H54 (cell line): ENCODE measurements at regions not wholly inside any gene's neighbourhood (a gene's known extent, or its start where the extent isn't known, plus 50 kb on each side); places are given as distances from the start of the nearest gene placed in this dataset.
A peak's percentile ranks its signal among the peaks of the same experiment; 100 is the strongest.
"Not testable (repeated sequence)": the region's sequence is repeated elsewhere in the genome, so short reads cannot be mapped to it uniquely, and the experiment has no call there.

Experiments used
- DNase-seq: peaks from one replicate; pipeline ENCODE4 v3.0.0; 2011; ENCODE audit warnings: low spot score, mixed read lengths; ENCODE audit not compliant: insufficient read length
- FAIRE-seq: peaks from 3 replicates; lab custom pipeline; 2011; peaks lifted over from hg19 to GRCh38; lab: Jason Lieb, UNC
- POLR2A ChIP-seq: IDR thresholded peaks from 2 replicates; pipeline ENCODE4 v1.6.1; 2011; ENCODE audit warnings: low read depth, mild to moderate bottlenecking, low read length

DNA sequence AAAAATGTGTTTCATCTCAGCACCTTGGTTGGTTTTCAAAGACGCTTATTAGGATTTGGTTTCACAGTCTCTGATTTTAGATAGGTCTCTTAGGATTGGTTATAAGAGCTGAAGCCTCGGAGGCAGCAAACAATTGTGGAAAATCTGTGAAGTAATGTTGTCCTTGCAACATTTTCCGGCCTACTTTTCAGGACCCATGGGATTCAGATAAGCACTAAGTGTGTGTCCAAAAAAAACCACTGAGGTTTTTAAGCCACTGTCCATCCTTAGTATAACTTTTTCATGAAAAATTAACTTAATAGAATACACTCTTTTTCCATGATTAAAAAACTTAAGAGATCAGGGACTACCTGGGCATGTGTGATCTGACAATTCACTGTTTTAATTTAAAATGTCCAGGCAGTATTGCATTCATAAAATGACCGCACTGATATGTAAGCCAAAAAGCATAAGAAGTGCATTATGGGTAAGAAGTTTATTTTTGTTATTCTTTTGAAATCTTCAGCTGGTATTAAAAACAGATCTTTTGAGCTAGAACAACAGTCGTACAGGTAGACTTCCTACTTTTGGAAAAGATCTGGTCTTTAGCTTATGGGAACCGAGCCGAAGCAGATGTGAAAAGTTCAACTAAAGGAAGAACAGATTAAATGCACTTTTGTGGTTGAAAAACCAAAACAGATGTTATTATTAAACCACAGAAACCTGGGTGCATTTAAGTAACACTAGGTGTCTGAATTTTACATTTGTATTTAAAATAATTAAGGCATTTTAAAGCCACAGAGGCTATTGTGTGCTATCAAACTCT, 479.4 kb upstream of the ZEB2 start:
- no peak for TF ChIP-seq POLR2A
- FAIRE-seq = no peak

GRCh38 chr2:144998435-144998834, 478.5 kb upstream of the ZEB2 start:
- FAIRE-seq (no peak), DNase-seq (no peak)
- TF ChIP-seq POLR2A = no peak

More for the DNA sequence above, 479.4 kb upstream of the ZEB2 start:
- no peak for DNase-seq

- TF ChIP-seq POLR2A = no peak
- FAIRE-seq (no peak), DNase-seq (no peak)
These were observed 476.4 kb upstream of the ZEB2 start for GRCh38 chr2:144996225-144996795.

GRCh38 chr2:144995482-144995881, 475.6 kb upstream of the ZEB2 start:
- TF ChIP-seq POLR2A = no peak
- DNase-seq = no peak
- FAIRE-seq = no peak

DNA sequence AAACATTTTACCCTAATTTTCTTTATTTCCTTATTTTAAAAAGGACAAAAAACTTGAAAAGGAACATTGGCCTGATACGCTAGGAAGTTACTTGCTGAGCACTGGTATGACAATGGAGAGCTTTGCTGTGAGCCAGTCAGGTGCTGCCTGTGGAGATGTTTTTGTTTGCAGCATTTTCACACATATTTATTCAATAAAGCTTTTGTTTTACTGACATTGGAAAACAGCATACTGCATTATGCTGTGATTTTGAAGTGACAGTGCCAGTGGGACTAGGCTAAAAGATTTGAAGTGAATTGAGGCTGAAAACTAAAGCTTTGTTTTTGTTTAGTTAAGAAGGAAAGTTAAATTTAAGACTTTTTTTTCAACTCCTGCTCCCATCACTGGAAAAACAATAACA, 470.7 kb upstream of the ZEB2 start:
- no peak for FAIRE-seq

GRCh38 chr2:144989579-144990270, 469.8 kb upstream of the ZEB2 start:
- no peak for DNase-seq
- no peak for TF ChIP-seq POLR2A
- FAIRE-seq = no peak

More for the DNA sequence above, 470.7 kb upstream of the ZEB2 start:
- TF ChIP-seq POLR2A = no peak
- no peak for DNase-seq

GRCh38 chr2:144988591-144988990, 468.7 kb upstream of the ZEB2 start:
- no peak for TF ChIP-seq POLR2A
- FAIRE-seq (no peak), DNase-seq (no peak)

GRCh38 chr2:144986691-144987090, 466.8 kb upstream of the ZEB2 start:
- FAIRE-seq = no peak
- no peak for TF ChIP-seq POLR2A
- no peak for DNase-seq

- FAIRE-seq = no peak
- no peak for TF ChIP-seq POLR2A
- DNase-seq = no peak
These were observed 464.1 kb upstream of the ZEB2 start for GRCh38 chr2:144984038-144984437.

DNA sequence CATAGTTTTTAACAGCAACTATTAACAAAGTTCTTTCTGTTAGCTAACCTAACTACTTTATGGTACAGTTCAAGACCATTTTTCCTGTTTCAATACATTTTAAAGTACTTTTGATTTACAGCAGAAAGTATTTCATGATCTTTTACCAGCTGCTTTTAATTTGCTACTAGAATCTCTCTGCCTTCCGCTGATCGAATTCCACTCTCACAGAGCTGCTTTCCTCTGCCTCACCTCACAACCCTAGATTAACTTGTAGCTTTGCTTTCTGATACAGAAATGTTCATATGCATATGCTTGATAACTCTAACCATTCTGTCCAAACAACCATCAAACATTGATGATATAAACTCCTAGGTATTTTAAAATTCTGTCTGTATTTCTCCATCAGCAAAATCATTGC, 463.2 kb upstream of the ZEB2 start:
- no peak for TF ChIP-seq POLR2A
- FAIRE-seq (no peak), DNase-seq (no peak)

GRCh38 chr2:144982481-144982880, 462.6 kb upstream of the ZEB2 start:
- DNase-seq (no peak), FAIRE-seq (no peak)
- no peak for TF ChIP-seq POLR2A

- TF ChIP-seq POLR2A = no peak
- DNase-seq (no peak), FAIRE-seq (no peak)
These were observed 456.0 kb upstream of the ZEB2 start for GRCh38 chr2:144975881-144976280.

DNA sequence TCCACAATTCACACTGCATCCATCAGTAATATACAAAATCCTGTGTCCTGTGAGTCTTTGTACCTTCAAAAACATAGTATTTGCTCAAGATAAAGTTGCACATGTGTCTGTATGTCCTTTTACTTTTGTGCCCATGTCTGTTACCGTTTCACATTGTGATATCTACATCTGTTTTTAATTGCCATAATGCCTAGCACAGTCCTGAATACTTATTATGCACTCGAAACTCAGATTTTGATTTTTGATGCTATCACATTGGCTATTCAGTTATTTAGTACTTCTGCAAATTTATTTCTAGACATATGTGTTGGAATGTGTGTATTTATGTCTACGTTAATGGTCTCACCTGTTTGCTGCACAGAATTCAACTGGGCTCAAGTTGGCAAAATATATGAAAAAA, 452.8 kb upstream of the ZEB2 start:
- FAIRE-seq (peak; percentile 79), DNase-seq (no peak)
- no peak for TF ChIP-seq POLR2A

- FAIRE-seq (no peak), DNase-seq (no peak)
- TF ChIP-seq POLR2A = no peak
These were observed 451.9 kb upstream of the ZEB2 start for GRCh38 chr2:144971786-144972335.

- DNase-seq, FAIRE-seq: not testable (repeated sequence)
These were observed 450.5 kb upstream of the ZEB2 start for GRCh38 chr2:144970410-144970809.

GRCh38 chr2:144969564-144969963, 449.6 kb upstream of the ZEB2 start:
- not testable (repeated sequence) for DNase-seq, FAIRE-seq
